ENCODE measurements at regions not wholly inside any gene's neighbourhood (a gene's known extent, or its start where the extent isn't known, plus 50 kb on each side); places are given as distances from the start of the nearest gene placed in this dataset.

GRCh38 chr12:19885093-19885812, 446.0 kb downstream of the AEBP2 start:
- Mint-ChIP-seq H3K9me3 (peaks cover 0 to 9% (median 2%) of the 10 kb centered on the region in 7 donors), H3K4me1 (no peaks in the 10 kb centered on the region), H3K4me3 (no peak overlapping the region), H3K27me3 (no peaks in the 10 kb centered on the region), H3K27ac (no peak overlapping the region), H3K36me3 (no peaks in the 10 kb centered on the region)
- H3K27me3 ChIP-seq (ENCODE audit: control insufficient read depth, insufficient read depth, low read length) = no peaks in the 10 kb centered on the region
- H3K27ac ChIP-seq (ENCODE audit: insufficient read depth, low read length, poor library complexity, severe bottlenecking) = no peak overlapping the region
- DNase-seq = no peak
- no peak for ATAC-seq (ENCODE audit: low read depth in 2 of 2)
- H3K4me3 ChIP-seq (ENCODE audit: low read depth, low read length) = no peak overlapping the region
- no peaks in the 10 kb centered on the region for H3K36me3 ChIP-seq (ENCODE audit: control insufficient read depth, insufficient read depth, low read length)
- no peaks in the 10 kb centered on the region for H3K4me1 ChIP-seq (ENCODE audit: control insufficient read depth, insufficient read depth, low read length, poor library complexity, severe bottlenecking)
- no peaks in the 10 kb centered on the region for H3K9me3 ChIP-seq (ENCODE audit: control insufficient read depth in 2 of 2, low read length in 2 of 2)

- Histone ChIP-seq H3K4me3 (ENCODE audit: low read depth, low read length) (no peak overlapping the region), H3K4me1 (ENCODE audit: control insufficient read depth, insufficient read depth, low read length, poor library complexity, severe bottlenecking) (no peaks in the 10 kb centered on the region), H3K36me3 (ENCODE audit: control insufficient read depth, insufficient read depth, low read length) (no peaks in the 10 kb centered on the region), H3K9me3 (ENCODE audit: control insufficient read depth in 2 of 2, low read length in 2 of 2) (no peaks in the 10 kb centered on the region), H3K27me3 (ENCODE audit: control insufficient read depth, insufficient read depth, low read length) (no peaks in the 10 kb centered on the region), H3K27ac (ENCODE audit: insufficient read depth, low read length, poor library complexity, severe bottlenecking) (no peak overlapping the region)
- Mint-ChIP-seq H3K36me3 (no peaks in the 10 kb centered on the region), H3K27ac (no peak overlapping the region), H3K9me3 (peaks cover 0 to 9% (median 3%) of the 10 kb centered on the region in 7 donors), H3K27me3 (no peaks in the 10 kb centered on the region), H3K4me1 (no peaks in the 10 kb centered on the region), H3K4me3 (no peak overlapping the region)
- DNase-seq (no peak), ATAC-seq (ENCODE audit: low read depth in 2 of 2) (no peak)
Observed at GRCh38 chr12:19886065-19886464, 446.8 kb downstream of the AEBP2 start.

- H3K4me3 Mint-ChIP-seq = no peak overlapping the region
- no peak for DNase-seq
- no peaks in the 10 kb centered on the region for H3K36me3 Mint-ChIP-seq
- peaks cover 0 to 9% (median 3%) of the 10 kb centered on the region in 7 donors for H3K9me3 Mint-ChIP-seq
- no peaks in the 10 kb centered on the region for H3K9me3 ChIP-seq (ENCODE audit: control insufficient read depth in 2 of 2, low read length in 2 of 2)
- H3K27ac Mint-ChIP-seq = no peak overlapping the region
- no peaks in the 10 kb centered on the region for H3K4me1 ChIP-seq (ENCODE audit: control insufficient read depth, insufficient read depth, low read length, poor library complexity, severe bottlenecking)
- no peaks in the 10 kb centered on the region for H3K4me1 Mint-ChIP-seq
- no peaks in the 10 kb centered on the region for H3K27me3 Mint-ChIP-seq
- no peaks in the 10 kb centered on the region for H3K36me3 ChIP-seq (ENCODE audit: control insufficient read depth, insufficient read depth, low read length)
- no peaks in the 10 kb centered on the region for H3K27me3 ChIP-seq (ENCODE audit: control insufficient read depth, insufficient read depth, low read length)
- no peak overlapping the region for H3K4me3 ChIP-seq (ENCODE audit: low read depth, low read length)
- no peak for ATAC-seq (ENCODE audit: low read depth in 2 of 2)
- no peak overlapping the region for H3K27ac ChIP-seq (ENCODE audit: insufficient read depth, low read length, poor library complexity, severe bottlenecking)
Observed at GRCh38 chr12:19886639-19887064, 447.4 kb downstream of the AEBP2 start.

- H3K9me3 ChIP-seq (ENCODE audit: control insufficient read depth in 2 of 2, low read length in 2 of 2) = no peaks in the 10 kb centered on the region
- no peak overlapping the region for H3K27ac ChIP-seq (ENCODE audit: insufficient read depth, low read length, poor library complexity, severe bottlenecking)
- H3K36me3 ChIP-seq (ENCODE audit: control insufficient read depth, insufficient read depth, low read length) = no peaks in the 10 kb centered on the region
- H3K4me3 ChIP-seq (ENCODE audit: low read depth, low read length) = no peak overlapping the region
- H3K27ac Mint-ChIP-seq = no peak overlapping the region
- H3K9me3 Mint-ChIP-seq = peaks cover 0 to 7% (median 3%) of the 10 kb centered on the region in 7 donors
- no peak overlapping the region for H3K4me3 Mint-ChIP-seq
- no peaks in the 10 kb centered on the region for H3K27me3 ChIP-seq (ENCODE audit: control insufficient read depth, insufficient read depth, low read length)
- ATAC-seq (ENCODE audit: low read depth in 2 of 2) (no peak), DNase-seq (no peak)
- H3K4me1 ChIP-seq (ENCODE audit: control insufficient read depth, insufficient read depth, low read length, poor library complexity, severe bottlenecking) = no peaks in the 10 kb centered on the region
- H3K36me3 Mint-ChIP-seq = no peaks in the 10 kb centered on the region
- peaks cover 3 to 5% (median 4%) of the 10 kb centered on the region in 4 donors for H3K4me1 Mint-ChIP-seq
- H3K27me3 Mint-ChIP-seq = no peaks in the 10 kb centered on the region
Observed at GRCh38 chr12:19890024-19890423, 450.7 kb downstream of the AEBP2 start.

- no peak overlapping the region for H3K27ac ChIP-seq (ENCODE audit: insufficient read depth, low read length, poor library complexity, severe bottlenecking)
- no peaks in the 10 kb centered on the region for H3K36me3 ChIP-seq (ENCODE audit: control insufficient read depth, insufficient read depth, low read length)
- Mint-ChIP-seq H3K4me3 (no peak overlapping the region), H3K9me3 (peaks cover 0 to 5% (median 3%) of the 10 kb centered on the region in 7 donors), H3K27ac (no peak overlapping the region), H3K4me1 (peaks cover 3 to 5% (median 4%) of the 10 kb centered on the region in 4 donors), H3K36me3 (no peaks in the 10 kb centered on the region), H3K27me3 (no peaks in the 10 kb centered on the region)
- H3K4me1 ChIP-seq (ENCODE audit: control insufficient read depth, insufficient read depth, low read length, poor library complexity, severe bottlenecking) = no peaks in the 10 kb centered on the region
- ATAC-seq (ENCODE audit: low read depth in 2 of 2) = no peak
- no peak for DNase-seq
- H3K4me3 ChIP-seq (ENCODE audit: low read depth, low read length) = no peak overlapping the region
- no peaks in the 10 kb centered on the region for H3K9me3 ChIP-seq (ENCODE audit: control insufficient read depth in 2 of 2, low read length in 2 of 2)
- no peaks in the 10 kb centered on the region for H3K27me3 ChIP-seq (ENCODE audit: control insufficient read depth, insufficient read depth, low read length)
Observed at GRCh38 chr12:19891936-19892591, 452.8 kb downstream of the AEBP2 start.

- Mint-ChIP-seq H3K9me3 (peaks cover 0 to 4% (median 3%) of the 10 kb centered on the region in 7 donors), H3K27ac (no peak overlapping the region), H3K27me3 (no peaks in the 10 kb centered on the region), H3K4me1 (peaks cover 3 to 5% (median 4%) of the 10 kb centered on the region in 4 donors), H3K4me3 (no peak overlapping the region), H3K36me3 (no peaks in the 10 kb centered on the region)
- Histone ChIP-seq H3K9me3 (ENCODE audit: control insufficient read depth in 2 of 2, low read length in 2 of 2) (no peaks in the 10 kb centered on the region), H3K27ac (ENCODE audit: insufficient read depth, low read length, poor library complexity, severe bottlenecking) (no peak overlapping the region), H3K4me1 (ENCODE audit: control insufficient read depth, insufficient read depth, low read length, poor library complexity, severe bottlenecking) (no peaks in the 10 kb centered on the region), H3K4me3 (ENCODE audit: low read depth, low read length) (no peak overlapping the region), H3K36me3 (ENCODE audit: control insufficient read depth, insufficient read depth, low read length) (no peaks in the 10 kb centered on the region), H3K27me3 (ENCODE audit: control insufficient read depth, insufficient read depth, low read length) (no peaks in the 10 kb centered on the region)
- ATAC-seq (ENCODE audit: low read depth in 2 of 2) (no peak), DNase-seq (no peak)
Observed at GRCh38 chr12:19893514-19893913, 454.2 kb downstream of the AEBP2 start.

- no peak for ATAC-seq (ENCODE audit: low read depth in 2 of 2)
- no peak overlapping the region for H3K27ac Mint-ChIP-seq
Observed at GRCh38 chr12:19894050-19894449, 454.8 kb downstream of the AEBP2 start.

More at GRCh38 chr12:19894050-19894449, 454.8 kb downstream of the AEBP2 start:
- no peaks in the 10 kb centered on the region for H3K9me3 ChIP-seq (ENCODE audit: control insufficient read depth in 2 of 2, low read length in 2 of 2)
- no peak overlapping the region for H3K27ac ChIP-seq (ENCODE audit: insufficient read depth, low read length, poor library complexity, severe bottlenecking)
- DNase-seq = no peak
- Mint-ChIP-seq H3K4me3 (no peak overlapping the region), H3K27me3 (no peaks in the 10 kb centered on the region), H3K4me1 (peaks cover 3 to 5% (median 4%) of the 10 kb centered on the region in 4 donors), H3K9me3 (peaks cover 0 to 4% (median 2%) of the 10 kb centered on the region in 7 donors), H3K36me3 (no peaks in the 10 kb centered on the region)
- H3K4me1 ChIP-seq (ENCODE audit: control insufficient read depth, insufficient read depth, low read length, poor library complexity, severe bottlenecking) = no peaks in the 10 kb centered on the region
- no peaks in the 10 kb centered on the region for H3K36me3 ChIP-seq (ENCODE audit: control insufficient read depth, insufficient read depth, low read length)
- no peak overlapping the region for H3K4me3 ChIP-seq (ENCODE audit: low read depth, low read length)
- H3K27me3 ChIP-seq (ENCODE audit: control insufficient read depth, insufficient read depth, low read length) = no peaks in the 10 kb centered on the region

All from CD4-positive, CD25-positive, alpha-beta regulatory T cell (primary cell).